OCI-LY7 (cell line): ENCODE measurements at regions not wholly inside any gene's neighbourhood (a gene's known extent, or its start where the extent isn't known, plus 50 kb on each side); places are given as distances from the start of the nearest gene placed in this dataset.
"Not testable (repeated sequence)": the region's sequence is repeated elsewhere in the genome, so short reads cannot be mapped to it uniquely, and the experiment has no call there.

ENCODE experiments used
- BruUV-seq: library from RNA; stranded (reverse); fragments of 400-500 nt; replicated peaks from 2 replicates; lab custom pipeline; 2021; lab: Mats Ljungman, UMichigan
- CTCF ChIA-PET: fragments of 300-600 bp; sonication (Branson Sonifier 250); formaldehyde crosslinking; loops from one replicate; lab custom pipeline; 2022; ENCODE audit warnings: antibody characterized with exemption; ENCODE audit not compliant: unreplicated experiment; lab: Charles Lee
- POLR2A ChIA-PET: fragments of 300-600 bp; sonication (Branson Sonifier 250); formaldehyde crosslinking; loops from one replicate; lab custom pipeline; 2022; ENCODE audit warnings: antibody characterized with exemption; lab: Charles Lee
- DNase-seq: peaks from one replicate; pipeline ENCODE4 v3.0.0-alpha.2; 2015; ENCODE audit warnings: low spot score
- H2AFZ ChIP-seq: fragments of 200-600 bp; sonication (generic), shearing (Covaris generic); 2 replicates; pipeline ENCODE4 v1.6.1; 2014; ENCODE audit warnings: mild to moderate bottlenecking, antibody characterized with exemption, low read length, moderate library complexity
- H3K27ac ChIP-seq: fragments of 200-600 bp; sonication (generic); 2 replicates; pipeline ENCODE4 v1.5.1; 2014; ENCODE audit warnings: mixed run types, low read depth, mild to moderate bottlenecking, moderate library complexity, low read length, inconsistent platforms; ENCODE audit not compliant: poor library complexity, severe bottlenecking
- H3K36me3 ChIP-seq: fragments of 200-600 bp; sonication (generic); 2 replicates; pipeline ENCODE4 v1.6.1; 2014; ENCODE audit warnings: mild to moderate bottlenecking, antibody characterized with exemption, low read length, moderate library complexity, mixed read lengths; ENCODE audit not compliant: insufficient read depth
- H3K4me1 ChIP-seq: fragments of 200-600 bp; sonication (generic); 2 replicates; pipeline ENCODE4 v1.5.1; 2014; ENCODE audit warnings: mild to moderate bottlenecking, low read length; ENCODE audit not compliant: insufficient read depth, poor library complexity, severe bottlenecking
- H3K4me2 ChIP-seq: fragments of 200-600 bp; sonication (generic); 2 replicates; pipeline ENCODE4 v1.6.1; 2014; ENCODE audit warnings: mild to moderate bottlenecking, low read length
- H3K4me3 ChIP-seq: fragments of 200-600 bp; sonication (generic); 2 replicates; pipeline ENCODE4 v1.5.1; 2014; ENCODE audit warnings: mild to moderate bottlenecking, low read depth, low read length; ENCODE audit not compliant: poor library complexity, severe bottlenecking
- H3K79me2 ChIP-seq: fragments of 200-600 bp; sonication (generic); 2 replicates; pipeline ENCODE4 v1.6.1; 2016; ENCODE audit warnings: low read depth, mild to moderate bottlenecking, low read length, moderate library complexity, mixed read lengths; ENCODE audit not compliant: insufficient read depth
- H3K9me2 ChIP-seq: fragments of 200-600 bp; sonication (generic); 2 replicates; pipeline ENCODE4 v1.6.1; 2016; ENCODE audit warnings: mild to moderate bottlenecking, low read length, mixed read lengths; ENCODE audit not compliant: insufficient read depth
- H3K9me3 ChIP-seq: fragments of 200-600 bp; sonication (generic); 2 replicates; pipeline ENCODE4 v1.6.1; 2014; ENCODE audit warnings: mild to moderate bottlenecking, mixed run types, low read length, mixed read lengths
- H4K20me1 ChIP-seq: fragments of 200-600 bp; sonication (generic); 2 replicates; pipeline ENCODE4 v1.6.1; 2014; ENCODE audit warnings: mild to moderate bottlenecking, antibody characterized with exemption, low read length, moderate library complexity, mixed read lengths; ENCODE audit not compliant: insufficient read depth
- EZH2phosphoT487 ChIP-seq: fragments of 200-600 bp; sonication (generic); IDR thresholded peaks from 2 replicates; pipeline ENCODE4 v1.6.1; 2018; ENCODE audit warnings: low read depth, borderline replicate concordance, mild to moderate bottlenecking, mixed run types, antibody characterized with exemption, low read length, moderate library complexity, mixed read lengths
- intact Hi-C: fragments of 100-400 bp; cut with micrococcal nuclease; formaldehyde crosslinking; loops from one replicate; pipeline ENCODE4 v1.10.0; 2022; ENCODE audit not compliant: unreplicated experiment
- TF ChIP-seq, protein P1 (sequence below): fragments of 200-600 bp; sonication (generic); conservative IDR thresholded peaks from 2 replicates; pipeline ENCODE4 v1.5.1; 2014; ENCODE audit warnings: mild to moderate bottlenecking, antibody characterized with exemption, low read length, moderate library complexity, mixed read lengths

DNA sequence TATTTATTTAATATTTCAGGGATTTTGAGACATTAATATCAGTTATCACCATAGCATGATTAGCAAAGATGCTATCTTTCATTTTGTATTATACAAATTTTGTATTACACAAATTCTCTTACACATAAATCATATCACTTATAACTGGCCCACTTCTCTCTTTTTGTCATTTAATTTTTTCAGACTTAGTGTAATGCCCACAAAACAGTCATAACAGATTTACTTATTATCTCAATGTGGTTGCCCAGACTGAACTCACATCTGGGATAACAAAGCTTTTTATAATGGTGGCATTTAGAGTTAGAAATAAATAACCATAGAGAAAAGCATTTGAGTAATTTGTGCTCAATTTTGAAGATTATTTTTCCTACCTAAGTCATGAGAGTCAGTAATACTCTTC, 148.3 kb downstream of the TFAP2B start:
- H3K4me2 ChIP-seq = peak overlapping the region; percentile 47; the same call in 1 of the 2 replicates
- peaks cover 16% of the 10 kb centered on the region for H3K4me1 ChIP-seq
- no peaks in the 10 kb centered on the region for H3K36me3 ChIP-seq
- BruUV-seq = no TSS peak
- CTCF ChIA-PET = no interaction called here
- H3K79me2 ChIP-seq = no peaks in the 10 kb centered on the region
- no peak overlapping the region for H2AFZ ChIP-seq
- no peak for TF ChIP-seq EZH2phosphoT487
- TF ChIP-seq, protein P1, sequence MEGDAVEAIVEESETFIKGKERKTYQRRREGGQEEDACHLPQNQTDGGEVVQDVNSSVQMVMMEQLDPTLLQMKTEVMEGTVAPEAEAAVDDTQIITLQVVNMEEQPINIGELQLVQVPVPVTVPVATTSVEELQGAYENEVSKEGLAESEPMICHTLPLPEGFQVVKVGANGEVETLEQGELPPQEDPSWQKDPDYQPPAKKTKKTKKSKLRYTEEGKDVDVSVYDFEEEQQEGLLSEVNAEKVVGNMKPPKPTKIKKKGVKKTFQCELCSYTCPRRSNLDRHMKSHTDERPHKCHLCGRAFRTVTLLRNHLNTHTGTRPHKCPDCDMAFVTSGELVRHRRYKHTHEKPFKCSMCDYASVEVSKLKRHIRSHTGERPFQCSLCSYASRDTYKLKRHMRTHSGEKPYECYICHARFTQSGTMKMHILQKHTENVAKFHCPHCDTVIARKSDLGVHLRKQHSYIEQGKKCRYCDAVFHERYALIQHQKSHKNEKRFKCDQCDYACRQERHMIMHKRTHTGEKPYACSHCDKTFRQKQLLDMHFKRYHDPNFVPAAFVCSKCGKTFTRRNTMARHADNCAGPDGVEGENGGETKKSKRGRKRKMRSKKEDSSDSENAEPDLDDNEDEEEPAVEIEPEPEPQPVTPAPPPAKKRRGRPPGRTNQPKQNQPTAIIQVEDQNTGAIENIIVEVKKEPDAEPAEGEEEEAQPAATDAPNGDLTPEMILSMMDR = no peak
- DNase-seq = no peak
- POLR2A ChIA-PET = interaction anchor here (1.1 kb wide), 1 partner anchor 10 kb away, joined by 3 read pairs; no protein-coding TSS in a partner anchor
- no peak overlapping the region for H3K27ac ChIP-seq
- intact Hi-C loops = no loop called here
- no peaks in the 10 kb centered on the region for H4K20me1 ChIP-seq
- no peaks in the 10 kb centered on the region for H3K9me2 ChIP-seq
- no peak overlapping the region for H3K4me3 ChIP-seq
- no peaks in the 10 kb centered on the region for H3K9me3 ChIP-seq

DNA sequence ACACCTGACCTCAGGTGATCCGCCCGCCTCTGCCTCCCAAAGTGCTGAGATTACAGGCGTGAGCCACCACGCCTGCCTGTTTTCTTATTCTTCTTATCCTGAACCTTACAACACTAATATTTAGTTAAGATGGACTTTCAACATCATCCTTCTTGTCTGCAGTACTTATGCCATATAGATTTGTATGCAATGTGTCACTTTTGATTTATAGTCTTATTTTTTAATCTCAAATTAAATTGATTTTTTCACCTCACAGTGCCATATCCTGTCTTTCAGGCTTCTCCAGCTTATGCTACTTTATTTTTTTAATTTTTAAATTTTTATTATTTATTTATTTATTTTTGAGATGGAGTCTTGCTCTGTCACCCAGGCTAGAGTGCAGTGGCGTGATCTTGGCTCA, 149.6 kb downstream of the TFAP2B start:
- H3K4me2 ChIP-seq, H4K20me1 ChIP-seq, H3K4me3 ChIP-seq, H3K36me3 ChIP-seq, BruUV-seq, H3K79me2 ChIP-seq, CTCF ChIA-PET, H3K9me2 ChIP-seq, H3K27ac ChIP-seq, H2AFZ ChIP-seq, intact Hi-C loops, H3K9me3 ChIP-seq, DNase-seq: not testable (repeated sequence)
- POLR2A ChIA-PET = interaction anchor here (0.6 to 0.7 kb wide), 2 partner anchors 334 to 1491 kb away, joined by 3 read pairs; no protein-coding TSS in a partner anchor
- H3K4me1 ChIP-seq = peaks cover 10% of the 10 kb centered on the region

DNA sequence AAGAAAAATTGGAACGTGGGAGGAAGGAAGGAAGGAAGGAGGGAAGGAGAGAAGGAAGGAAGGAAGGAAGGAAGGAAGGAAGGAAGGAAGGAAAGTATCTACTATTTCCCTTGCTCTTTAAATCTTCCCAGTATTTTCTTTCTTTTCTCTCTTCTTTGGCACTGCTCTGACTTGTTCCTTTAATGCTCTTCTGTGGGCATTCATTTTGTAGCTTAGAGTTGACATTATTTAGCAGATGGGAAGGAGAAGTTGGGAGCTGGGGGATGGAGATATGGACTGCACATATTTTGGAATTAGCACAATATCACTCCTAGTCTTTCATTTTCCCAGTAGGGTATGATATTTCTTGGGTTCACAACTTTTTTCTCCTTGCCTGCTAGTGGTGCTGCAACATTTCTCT, 152.2 kb downstream of the TFAP2B start:
- POLR2A ChIA-PET = no interaction called here
- H3K9me3 ChIP-seq = no peaks in the 10 kb centered on the region
- H3K9me2 ChIP-seq = no peaks in the 10 kb centered on the region
- peaks cover 10% of the 10 kb centered on the region for H3K4me1 ChIP-seq
- no peaks in the 10 kb centered on the region for H3K79me2 ChIP-seq
- intact Hi-C loops = no loop called here
- no peak for DNase-seq
- no peaks in the 10 kb centered on the region for H4K20me1 ChIP-seq
- no peak overlapping the region for H3K27ac ChIP-seq
- H3K36me3 ChIP-seq = no peaks in the 10 kb centered on the region
- no peak overlapping the region for H3K4me2 ChIP-seq
- no peak overlapping the region for H3K4me3 ChIP-seq
- TF ChIP-seq, protein P1 = no peak
- TF ChIP-seq EZH2phosphoT487 = no peak
- BruUV-seq = no TSS peak
- CTCF ChIA-PET = no interaction called here
- no peak overlapping the region for H2AFZ ChIP-seq
